IMR-90 (cell line): ENCODE measurements at regions not wholly inside any gene's neighbourhood (a gene's known extent, or its start where the extent isn't known, plus 50 kb on each side); places are given as distances from the start of the nearest gene placed in this dataset.

Experiments used
- ATAC-seq: fragments of 200-7000 bp; cut with Tn5 transposase; 2 replicates; pipeline ENCODE4 v1.9.1; 2020; ENCODE audit warnings: low read depth, mild to moderate bottlenecking, moderate library complexity
- BruUV-seq: library from RNA; stranded (reverse); fragments of 400-500 nt; replicated peaks from 2 replicates; lab custom pipeline; 2021; lab: Mats Ljungman, UMichigan
- CTCF ChIA-PET: fragments of 300-600 bp; formaldehyde crosslinking; extraction: SDS; loops from one replicate; lab custom pipeline; 2021; ENCODE audit warnings: antibody characterized with exemption; lab: Yijun Ruan, JAX
- POLR2A ChIA-PET: fragments of 300-600 bp; sonication (Branson Sonifier 250); formaldehyde crosslinking; loops from one replicate; lab custom pipeline; 2022; ENCODE audit warnings: antibody characterized with exemption; ENCODE audit not compliant: unreplicated experiment; lab: Charles Lee
- DNase-seq: peaks from one replicate; pipeline ENCODE4 v3.0.0; 2013
- H2AFZ ChIP-seq: replicated peaks from 2 replicates; pipeline ENCODE3; 2013; ENCODE audit warnings: low read length, mild to moderate bottlenecking; ENCODE audit not compliant: poor library complexity
- H2AK5ac ChIP-seq: 2 replicates; pipeline ENCODE4 v1.6.1; 2013; ENCODE audit warnings: low read depth, low read length, inconsistent platforms
- H2AK9ac ChIP-seq: replicated peaks from 2 replicates; pipeline ENCODE3; 2013; ENCODE audit warnings: mild to moderate bottlenecking, low read depth, low read length, moderate library complexity; ENCODE audit not compliant: poor library complexity
- H2BK120ac ChIP-seq: 2 replicates; pipeline ENCODE4 v1.6.1; 2013; ENCODE audit warnings: low read depth, low read length, inconsistent platforms
- H2BK15ac ChIP-seq: 3 replicates; pipeline ENCODE4 v1.6.1; 2013; ENCODE audit warnings: low read depth, low read length, inconsistent platforms
- H2BK20ac ChIP-seq: 2 replicates; pipeline ENCODE4 v1.6.1; 2013; ENCODE audit warnings: low read depth, mild to moderate bottlenecking, inconsistent platforms, low read length, moderate library complexity
- H2BK5ac ChIP-seq: 2 replicates; pipeline ENCODE4 v1.6.1; 2013; ENCODE audit warnings: mild to moderate bottlenecking, low read depth, low read length, inconsistent platforms; ENCODE audit not compliant: poor library complexity, severe bottlenecking
- H3K14ac ChIP-seq: replicated peaks from 2 replicates; pipeline ENCODE4 v1.6.1; 2013; ENCODE audit warnings: low read depth, low read length, inconsistent platforms
- H3K18ac ChIP-seq: 2 replicates; pipeline ENCODE4 v1.6.1; 2013; ENCODE audit warnings: low read depth, low read length, control low read depth
- H3K23ac ChIP-seq: 2 replicates; pipeline ENCODE4 v1.6.1; 2013; ENCODE audit warnings: low read depth, low read length, inconsistent platforms
- H3K27ac ChIP-seq: 2 replicates; pipeline ENCODE4 v1.5.1; 2013; ENCODE audit warnings: mild to moderate bottlenecking, control low read depth, low read length; ENCODE audit not compliant: insufficient read depth
- H3K27me3 ChIP-seq: 2 replicates; pipeline ENCODE4 v1.6.1; 2013; ENCODE audit warnings: low read length; ENCODE audit not compliant: control insufficient read depth, insufficient read depth
- H3K36me3 ChIP-seq: 2 replicates; pipeline ENCODE4 v1.6.1; 2013; ENCODE audit warnings: low read length, mixed read lengths; ENCODE audit not compliant: control insufficient read depth, insufficient read depth
- H3K4ac ChIP-seq: 2 replicates; pipeline ENCODE4 v1.6.1; 2013; ENCODE audit warnings: low read depth, low read length, inconsistent platforms
- H3K4me1 ChIP-seq: 2 replicates; pipeline ENCODE4 v1.6.1; 2013; ENCODE audit warnings: low read length, mixed read lengths; ENCODE audit not compliant: control insufficient read depth, insufficient read depth
- H3K4me2 ChIP-seq: 2 replicates; pipeline ENCODE4 v1.6.1; 2013; ENCODE audit warnings: low read depth, mild to moderate bottlenecking, control low read depth, low read length, moderate library complexity
- H3K4me3 ChIP-seq: 2 replicates; pipeline ENCODE4 v1.5.1; 2013; ENCODE audit warnings: low read depth, mild to moderate bottlenecking, control low read depth, low read length, moderate library complexity; ENCODE audit not compliant: insufficient read depth
- H3K56ac ChIP-seq: 2 replicates; pipeline ENCODE4 v1.6.1; 2013; ENCODE audit warnings: low read length, inconsistent platforms; ENCODE audit not compliant: insufficient read depth; ENCODE audit errors: extremely low read depth
- H3K79me1 ChIP-seq, 2 experiments: 2 replicates each; pipeline ENCODE4 v1.6.1; 2013; ENCODE audit warnings: low read length in 2 of 2, inconsistent platforms in 1 of 2, low read depth in 1 of 2
- H3K9ac ChIP-seq: 2 replicates; pipeline ENCODE4 v1.6.1; 2013; ENCODE audit warnings: low read depth, low read length, control low read depth
- H3K9me1 ChIP-seq: 2 replicates; pipeline ENCODE4 v1.6.1; 2013; ENCODE audit warnings: low read length, inconsistent platforms; ENCODE audit not compliant: insufficient read depth
- H3K9me3 ChIP-seq: 2 replicates; pipeline ENCODE4 v1.6.1; 2013; ENCODE audit warnings: low read length; ENCODE audit not compliant: control insufficient read depth, insufficient read depth
- H4K20me1 ChIP-seq: 2 replicates; pipeline ENCODE4 v1.6.1; 2013; ENCODE audit warnings: low read length, inconsistent platforms; ENCODE audit not compliant: insufficient read depth
- H4K5ac ChIP-seq: 2 replicates; pipeline ENCODE4 v1.6.1; 2013; ENCODE audit warnings: mild to moderate bottlenecking, low read depth, low read length, control low read depth
- H4K8ac ChIP-seq, 2 experiments: 2 replicates each; pipeline ENCODE4 v1.6.1; 2013; ENCODE audit warnings: low read depth in 2 of 2, low read length in 2 of 2, control low read depth in 1 of 2, inconsistent platforms in 1 of 2
- H4K91ac ChIP-seq: 2 replicates; pipeline ENCODE4 v1.6.1; 2013; ENCODE audit warnings: low read depth, low read length, inconsistent platforms; ENCODE audit not compliant: insufficient read depth
- CEBPB ChIP-seq: IDR thresholded peaks from 2 replicates; pipeline ENCODE4 v1.6.1; 2012; ENCODE audit warnings: low read depth, low read length, improper control_type of control experiment
- MAFK ChIP-seq: IDR thresholded peaks from 2 replicates; pipeline ENCODE4 v1.6.1; 2012; ENCODE audit warnings: low read depth, low read length, improper control_type of control experiment
- MAZ ChIP-seq: IDR thresholded peaks from 2 replicates; pipeline ENCODE4 v1.6.1; 2012; ENCODE audit warnings: low read depth, mild to moderate bottlenecking, low read length, improper control_type of control experiment, moderate library complexity, borderline replicate concordance
- NFE2L2 ChIP-seq: fragments of 150-350 bp; IDR thresholded peaks from 2 replicates; pipeline ENCODE4 v1.6.1; 2016; ENCODE audit warnings: low read depth, mild to moderate bottlenecking, low read length
- RFX5 ChIP-seq: IDR thresholded peaks from 2 replicates; pipeline ENCODE4 v1.8.0; 2012; ENCODE audit warnings: low read depth, mild to moderate bottlenecking, low read length, moderate library complexity
- SMC3 ChIP-seq: fragments of 150-350 bp; IDR thresholded peaks from 2 replicates; pipeline ENCODE4 v1.6.1; 2016; ENCODE audit warnings: low read depth, mild to moderate bottlenecking, antibody characterized with exemption, low read length, moderate library complexity
- WGBS, 2 experiments: methylation state at CpG; one replicate each; pipeline versions ENCODE4 v1.1.5 to v1.1.7; 2013; ENCODE audit warnings: missing lambda C conversion rate in 2 of 2; ENCODE audit not compliant: insufficient read length in 1 of 2; ENCODE audit errors: extremely low coverage in 2 of 2; 5-methylcytosine and 5-hydroxymethylcytosine counted together
- dilution Hi-C: fragments of 300-500 bp; cut with HindIII; formaldehyde crosslinking; loops from one replicate; pipeline ENCODE4 v1.14.3; 2018; ENCODE audit warnings: low sequenced_read_pairs; ENCODE audit not compliant: unreplicated experiment
- in situ Hi-C: fragments of 300-500 bp; cut with MboI; formaldehyde crosslinking; loops from 3 replicates; pipeline ENCODE4 v1.14.3; 2019; ENCODE audit warnings: low sequenced_read_pairs, inconsistent platforms, mixed read lengths
- intact Hi-C: fragments of 100-400 bp; cut with micrococcal nuclease; formaldehyde crosslinking; loops from 2 replicates; pipeline ENCODE4 v1.10.0; 2022
- TF ChIP-seq, protein P1 (sequence below): fragments of 150-350 bp; IDR thresholded peaks from 2 replicates; pipeline ENCODE4 v1.6.1; 2016; ENCODE audit warnings: low read depth, mild to moderate bottlenecking, low read length, moderate library complexity, borderline replicate concordance
- TF ChIP-seq, protein P2 (sequence below): fragments of 150-350 bp; IDR thresholded peaks from 2 replicates; pipeline ENCODE4 v1.6.1; 2017; ENCODE audit warnings: mild to moderate bottlenecking, antibody characterized with exemption, low read length, low read depth

DNA sequence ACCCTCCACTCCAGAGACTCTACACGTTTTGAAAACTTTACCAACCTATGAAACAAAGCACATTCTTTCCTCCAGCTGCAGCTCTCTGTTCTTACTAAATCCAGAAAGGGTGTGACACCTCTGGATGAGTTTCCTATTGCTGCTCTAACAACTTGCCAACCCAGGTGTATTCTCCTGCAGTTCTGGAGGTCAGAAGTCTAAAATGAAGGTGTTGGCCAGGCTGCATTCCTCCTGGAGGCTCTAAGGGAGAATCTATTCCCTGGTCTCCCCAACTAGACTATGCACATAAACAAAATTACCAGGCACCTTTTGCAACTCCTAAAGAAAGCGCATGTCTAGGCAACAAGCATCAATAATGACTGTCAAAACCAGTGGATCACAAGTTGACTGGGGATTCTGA is 128.8 kb downstream of the NUFIP1 start:
- H2BK5ac ChIP-seq: no peak overlapping the region
- H3K23ac ChIP-seq: no peak overlapping the region
- BruUV-seq: no TSS peak
- H2BK15ac ChIP-seq: no peak overlapping the region
- H3K9me1 ChIP-seq: no peaks in the 10 kb centered on the region
- H3K4ac ChIP-seq: no peak overlapping the region
- no peaks in the 10 kb centered on the region; the same call in 1 of the 2 replicates for H3K27me3 ChIP-seq
- H3K36me3 ChIP-seq: no peaks in the 10 kb centered on the region
- POLR2A ChIA-PET: no interaction called here
- H2AK5ac ChIP-seq: no peak overlapping the region
- no peak overlapping the region for H3K4me3 ChIP-seq
- H3K9ac ChIP-seq: no peak overlapping the region
- CTCF ChIA-PET: no interaction called here
- H4K5ac ChIP-seq: no peak overlapping the region
- H2BK20ac ChIP-seq: no peak overlapping the region
- H3K4me2 ChIP-seq: no peak overlapping the region
- H2BK120ac ChIP-seq: no peak overlapping the region
- no peaks in the 10 kb centered on the region for H3K9me3 ChIP-seq
- no peak overlapping the region for H2AK9ac ChIP-seq
- intact Hi-C loops (no loop called here), in situ Hi-C loops (no loop called here), dilution Hi-C loops (no loop called here)
- H3K27ac ChIP-seq: no peak overlapping the region
- H3K56ac ChIP-seq: no peak overlapping the region
- ATAC-seq (no peak), DNase-seq (no peak)
- no peak overlapping the region for H4K8ac ChIP-seq
- H4K20me1 ChIP-seq: no peaks in the 10 kb centered on the region
- H3K79me1 ChIP-seq: no peaks in the 10 kb centered on the region
- no peak overlapping the region for H3K18ac ChIP-seq
- WGBS, 2 experiments: no CpG with 5 or more reads among the region's 2 CpGs
- no peak overlapping the region for H4K91ac ChIP-seq
- H2AFZ ChIP-seq: no peak overlapping the region
- no peaks in the 10 kb centered on the region for H3K4me1 ChIP-seq
- no peak overlapping the region for H3K14ac ChIP-seq
- no peak for TF ChIP-seq RFX5
- no peak for TF ChIP-seq MAZ
- no peak for TF ChIP-seq CEBPB
- TF ChIP-seq NFE2L2: no peak
- TF ChIP-seq MAFK: no peak
- TF ChIP-seq, protein P1, sequence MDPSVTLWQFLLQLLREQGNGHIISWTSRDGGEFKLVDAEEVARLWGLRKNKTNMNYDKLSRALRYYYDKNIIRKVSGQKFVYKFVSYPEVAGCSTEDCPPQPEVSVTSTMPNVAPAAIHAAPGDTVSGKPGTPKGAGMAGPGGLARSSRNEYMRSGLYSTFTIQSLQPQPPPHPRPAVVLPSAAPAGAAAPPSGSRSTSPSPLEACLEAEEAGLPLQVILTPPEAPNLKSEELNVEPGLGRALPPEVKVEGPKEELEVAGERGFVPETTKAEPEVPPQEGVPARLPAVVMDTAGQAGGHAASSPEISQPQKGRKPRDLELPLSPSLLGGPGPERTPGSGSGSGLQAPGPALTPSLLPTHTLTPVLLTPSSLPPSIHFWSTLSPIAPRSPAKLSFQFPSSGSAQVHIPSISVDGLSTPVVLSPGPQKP: no peak
- TF ChIP-seq SMC3: no peak
- TF ChIP-seq, protein P2, sequence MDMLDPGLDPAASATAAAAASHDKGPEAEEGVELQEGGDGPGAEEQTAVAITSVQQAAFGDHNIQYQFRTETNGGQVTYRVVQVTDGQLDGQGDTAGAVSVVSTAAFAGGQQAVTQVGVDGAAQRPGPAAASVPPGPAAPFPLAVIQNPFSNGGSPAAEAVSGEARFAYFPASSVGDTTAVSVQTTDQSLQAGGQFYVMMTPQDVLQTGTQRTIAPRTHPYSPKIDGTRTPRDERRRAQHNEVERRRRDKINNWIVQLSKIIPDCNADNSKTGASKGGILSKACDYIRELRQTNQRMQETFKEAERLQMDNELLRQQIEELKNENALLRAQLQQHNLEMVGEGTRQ: no peak
